Upper lobe of left lung (tissue), 4 donors: ENCODE measurements at regions not wholly inside any gene's neighbourhood (a gene's known extent, or its start where the extent isn't known, plus 50 kb on each side); places are given as distances from the start of the nearest gene placed in this dataset.

Source experiments
- CTCF ChIP-seq, 6 experiments: fragments of 450-650 bp in 4 of 6; fragments of 200-600 bp in 2 of 6; sonication (generic) in 2 of 6; IDR thresholded peaks; one replicate each; pipeline ENCODE4 v1.5.1; 2016 to 2019; ENCODE audit warnings: antibody characterized with exemption in 6 of 6
- POLR2A ChIP-seq, 4 donors: fragments of 450-650 bp; IDR thresholded peaks; one replicate each; pipeline ENCODE4 v1.5.1; 2016 to 2017; ENCODE audit warnings: antibody characterized with exemption in 4 of 4, mild to moderate bottlenecking in 2 of 4
- POLR2AphosphoS5 ChIP-seq, 2 donors: sonication (generic); formaldehyde crosslinking; IDR thresholded peaks; one replicate each; pipeline ENCODE4 v1.5.1; 2017; ENCODE audit warnings: antibody characterized with exemption in 2 of 2

DNA sequence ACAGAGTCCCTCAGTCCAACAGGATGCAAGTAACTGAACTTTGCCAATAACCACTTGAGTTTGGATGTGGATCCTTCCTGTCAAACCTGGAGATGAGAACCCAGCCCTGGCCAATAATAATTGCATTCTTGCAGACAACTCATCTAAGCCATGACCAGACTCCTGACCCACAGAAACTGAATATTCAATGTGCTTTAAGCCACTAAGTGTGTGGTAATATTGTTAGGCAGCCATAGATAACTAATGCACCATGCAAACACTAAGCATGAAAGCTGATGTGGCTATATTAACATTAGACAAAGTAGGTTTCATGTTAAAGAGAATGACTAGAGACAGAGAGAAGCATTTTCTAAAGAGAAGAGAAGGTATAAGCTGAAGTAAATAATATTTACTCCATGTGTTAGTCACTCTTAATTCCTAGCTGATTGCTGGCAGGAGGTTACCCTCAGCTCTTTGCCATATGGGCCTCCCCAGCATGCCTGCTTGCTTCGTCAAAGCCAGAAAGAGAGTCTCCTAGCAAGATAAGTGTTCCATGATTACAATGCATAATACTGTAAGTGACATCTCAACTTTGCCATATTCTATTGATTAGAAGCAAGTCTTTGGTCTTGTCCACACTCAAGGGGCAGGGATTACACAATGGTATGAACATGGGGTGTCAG is 276.4 kb upstream of the PLXNA2 start:
- TF ChIP-seq CTCF (IDR thresholded peaks at IDR 0.05) (no peak), POLR2AphosphoS5 (IDR thresholded peaks at IDR 0.05) (no peak), POLR2A (IDR thresholded peaks at IDR 0.05) (no peak)
